CD4-positive, alpha-beta T cell (primary cell): ENCODE measurements at regions not wholly inside any gene's neighbourhood (a gene's known extent, or its start where the extent isn't known, plus 50 kb on each side); places are given as distances from the start of the nearest gene placed in this dataset.

Source experiments
- ATAC-seq: fragments of 200-7000 bp; cut with Tn5 transposase; one replicate; pipeline ENCODE4 v1.10.0; 2022; ENCODE audit warnings: mild to moderate bottlenecking; ENCODE audit not compliant: poor library complexity
- CTCF ChIA-PET: fragments of 350-600 bp; sonication (Branson Sonifier 250); formaldehyde crosslinking; loops from one replicate; lab custom pipeline; 2021; ENCODE audit warnings: antibody characterized with exemption, inconsistent platforms; lab: Charles Lee
- POLR2A ChIA-PET: fragments of 350-600 bp; sonication (Branson Sonifier 250); formaldehyde crosslinking; loops from one replicate; lab custom pipeline; 2021; ENCODE audit warnings: antibody characterized with exemption, inconsistent platforms; lab: Charles Lee
- DNase-seq, 14 experiments: peaks; one replicate each; pipeline ENCODE4 v3.0.0-alpha.2; 2013 to 2020; ENCODE audit warnings: mixed read lengths in 2 of 14
- H3K27ac ChIP-seq, 2 donors: one replicate each; pipeline versions ENCODE4 v1.5.1 to v1.7.0; 2013; ENCODE audit warnings: low read length in 2 of 2, low read depth in 1 of 2, mild to moderate bottlenecking in 1 of 2
- H3K27me3 ChIP-seq, 2 experiments: 1 replicate in 1 of 2; 2 replicates in 1 of 2; pipeline versions ENCODE4 v1.6.1 to v1.7.0; 2013; ENCODE audit warnings: low read length in 2 of 2, control low read depth in 1 of 2, mild to moderate bottlenecking in 1 of 2, moderate library complexity in 1 of 2; ENCODE audit not compliant: insufficient read depth in 2 of 2, control insufficient read depth in 1 of 2
- H3K36me3 ChIP-seq: one replicate; pipeline ENCODE4 v1.6.1; 2013; ENCODE audit warnings: low read length, control low read depth; ENCODE audit not compliant: insufficient read depth
- H3K4me1 ChIP-seq: one replicate; pipeline ENCODE4 v1.6.1; 2013; ENCODE audit warnings: low read length, control low read depth; ENCODE audit not compliant: insufficient read depth
- H3K4me3 ChIP-seq: one replicate; pipeline ENCODE4 v1.5.1; 2013; ENCODE audit warnings: mild to moderate bottlenecking, low read length, moderate library complexity
- H3K9me3 ChIP-seq, 2 experiments: 1 replicate in 1 of 2; 2 replicates in 1 of 2; pipeline versions ENCODE4 v1.6.1 to v1.7.0; 2013; ENCODE audit warnings: low read length in 2 of 2, mild to moderate bottlenecking in 2 of 2, control low read depth in 1 of 2, moderate library complexity in 1 of 2; ENCODE audit not compliant: control insufficient read depth in 1 of 2, insufficient read depth in 1 of 2
- H3K27ac Mint-ChIP-seq: one replicate; pipeline ENCODE4 v1.8.0; 2020; ENCODE audit warnings: mixed read lengths
- H3K27me3 Mint-ChIP-seq: one replicate; pipeline ENCODE4 v1.8.0; 2021; ENCODE audit warnings: mixed read lengths
- H3K36me3 Mint-ChIP-seq: one replicate; pipeline ENCODE4 v1.8.0; 2021; ENCODE audit warnings: low read depth, mixed read lengths
- H3K4me1 Mint-ChIP-seq: one replicate; pipeline ENCODE4 v1.8.0; 2021; ENCODE audit warnings: low read depth, mixed read lengths
- H3K4me3 Mint-ChIP-seq: one replicate; pipeline ENCODE4 v1.8.0; 2020; ENCODE audit warnings: mild to moderate bottlenecking, mixed read lengths
- H3K9me3 Mint-ChIP-seq: one replicate; pipeline ENCODE4 v1.8.0; 2020; ENCODE audit warnings: mixed read lengths
- CTCF ChIP-seq: fragments of 200-600 bp; IDR thresholded peaks from one replicate; pipeline ENCODE4 v1.8.0; 2022; ENCODE audit warnings: antibody characterized with exemption, mild to moderate bottlenecking
- intact Hi-C, 2 experiments: fragments of 100-400 bp; cut with DNase I in 1 of 2; cut with micrococcal nuclease in 1 of 2; formaldehyde crosslinking; loops; one replicate each; pipeline versions ENCODE4 v1.15.1 to v1.9.0; 2023 to 2025; cut with DNase I, micrococcal nuclease

GRCh38 chr3:110027446-110028080 is 690.2 kb upstream of the DPPA4 start:
- H3K4me3 Mint-ChIP-seq: no peak overlapping the region
- Histone ChIP-seq H3K9me3 (no peaks in the 10 kb centered on the region), H3K36me3 (no peaks in the 10 kb centered on the region), H3K27me3 (no peaks in the 10 kb centered on the region), H3K4me3 (no peak overlapping the region), H3K4me1 (no peaks in the 10 kb centered on the region), H3K27ac (no peak overlapping the region)
- no peak overlapping the region for H3K27ac Mint-ChIP-seq
- no peaks in the 10 kb centered on the region for H3K27me3 Mint-ChIP-seq
- H3K9me3 Mint-ChIP-seq: no peaks in the 10 kb centered on the region
- DNase-seq (no peak), ATAC-seq (no peak)
- CTCF ChIA-PET: no interaction called here
- intact Hi-C loops: no loop called here
- POLR2A ChIA-PET: no interaction called here
- no peak for TF ChIP-seq CTCF
- no peaks in the 10 kb centered on the region for H3K36me3 Mint-ChIP-seq
- H3K4me1 Mint-ChIP-seq: no peaks in the 10 kb centered on the region

DNA sequence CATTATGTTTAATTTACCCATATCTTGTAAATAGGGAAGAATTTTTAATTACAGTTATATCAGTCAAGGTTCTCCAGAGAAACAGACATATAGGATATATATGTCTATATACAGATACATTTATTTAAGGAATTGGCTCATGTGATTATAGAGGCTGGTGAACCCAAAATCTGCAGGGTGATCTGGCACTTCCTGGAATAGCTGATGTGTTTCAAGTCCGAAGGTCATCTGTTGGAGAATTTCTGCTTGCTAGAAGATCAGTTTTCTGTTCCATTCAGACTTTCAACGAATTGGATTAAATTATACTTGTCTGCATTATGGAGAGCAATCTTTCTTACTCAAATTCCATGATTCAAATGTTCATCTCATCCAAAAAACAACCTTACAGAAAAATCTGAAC is 694.6 kb upstream of the DPPA4 start:
- Histone ChIP-seq H3K27me3 (no peaks in the 10 kb centered on the region), H3K4me3 (no peak overlapping the region), H3K36me3 (no peaks in the 10 kb centered on the region), H3K9me3 (no peaks in the 10 kb centered on the region), H3K4me1 (no peaks in the 10 kb centered on the region), H3K27ac (no peak overlapping the region)
- Mint-ChIP-seq H3K4me1 (no peaks in the 10 kb centered on the region), H3K4me3 (no peak overlapping the region), H3K9me3 (no peaks in the 10 kb centered on the region), H3K36me3 (no peaks in the 10 kb centered on the region), H3K27ac (no peak overlapping the region), H3K27me3 (no peaks in the 10 kb centered on the region)
- ATAC-seq (no peak), DNase-seq (no peak)
- ChIA-PET CTCF (no interaction called here), POLR2A (no interaction called here)
- intact Hi-C loops: no loop called here
- TF ChIP-seq CTCF: no peak

GRCh38 chr3:110059431-110059830 is 722.1 kb upstream of the DPPA4 start:
- Mint-ChIP-seq H3K4me1 (no peaks in the 10 kb centered on the region), H3K27me3 (no peaks in the 10 kb centered on the region), H3K9me3 (no peaks in the 10 kb centered on the region), H3K27ac (no peak overlapping the region), H3K4me3 (no peak overlapping the region), H3K36me3 (no peaks in the 10 kb centered on the region)
- Histone ChIP-seq H3K27me3 (no peaks in the 10 kb centered on the region), H3K9me3 (no peaks in the 10 kb centered on the region), H3K36me3 (no peaks in the 10 kb centered on the region), H3K27ac (no peak overlapping the region), H3K4me3 (no peak overlapping the region), H3K4me1 (no peaks in the 10 kb centered on the region)
- intact Hi-C loops: no loop called here
- ATAC-seq (no peak), DNase-seq (no peak)
- POLR2A ChIA-PET: no interaction called here
- CTCF ChIA-PET: no interaction called here
- no peak for TF ChIP-seq CTCF
